ENCODE measurements at regions not wholly inside any gene's neighbourhood (a gene's known extent, or its start where the extent isn't known, plus 50 kb on each side); places are given as distances from the start of the nearest gene placed in this dataset.

GRCh38 chr11:97355230-97355629 is 965.4 kb downstream of the JRKL start:
- TF ChIP-seq CTCF (IDR thresholded peaks at IDR 0.05; ENCODE audit: low read length) (no peak), EZH2 (IDR thresholded peaks at IDR 0.05; ENCODE audit: borderline replicate concordance, low read length) (no peak)
